Ammon's horn (tissue), 1 donor: ENCODE measurements at regions not wholly inside any gene's neighbourhood (a gene's known extent, or its start where the extent isn't known, plus 50 kb on each side); places are given as distances from the start of the nearest gene placed in this dataset.

Experiments used
- DNase-seq: peaks from one replicate; pipeline ENCODE4 v3.0.0-alpha.2; 2016; ENCODE audit warnings: low spot score

- DNase-seq = no peak
Measured at GRCh38 chr9:26163931-26164330, 485.7 kb upstream of the TUSC1 start.

- DNase-seq = no peak
Measured at GRCh38 chr9:26159575-26160392, 481.5 kb upstream of the TUSC1 start.

- no peak for DNase-seq
Measured at GRCh38 chr9:26158631-26159150, 480.4 kb upstream of the TUSC1 start.

- DNase-seq = no peak
Measured at GRCh38 chr9:26157411-26157810, 479.2 kb upstream of the TUSC1 start.

- DNase-seq = no peak
Measured at GRCh38 chr9:26152350-26152749, 474.1 kb upstream of the TUSC1 start.

GRCh38 chr9:26148128-26148527, 469.9 kb upstream of the TUSC1 start:
- DNase-seq = no peak

GRCh38 chr9:26145938-26146337, 467.7 kb upstream of the TUSC1 start:
- no peak for DNase-seq

- DNase-seq = no peak
Measured at GRCh38 chr9:26142631-26143030, 464.4 kb upstream of the TUSC1 start.

- DNase-seq = no peak
Measured at GRCh38 chr9:26142201-26142600, 464.0 kb upstream of the TUSC1 start.

- no peak for DNase-seq
Measured at GRCh38 chr9:26133537-26133936, 455.3 kb upstream of the TUSC1 start.

GRCh38 chr9:26132746-26133312, 454.6 kb upstream of the TUSC1 start:
- DNase-seq = no peak

- no peak for DNase-seq
Measured at GRCh38 chr9:26131886-26132285, 453.6 kb upstream of the TUSC1 start.

- no peak for DNase-seq
Measured at GRCh38 chr9:26129217-26129616, 451.0 kb upstream of the TUSC1 start.

GRCh38 chr9:26125693-26126092, 447.4 kb upstream of the TUSC1 start:
- no peak for DNase-seq

- DNase-seq = peak; percentile 13
Measured at GRCh38 chr9:26116085-26116484, 437.8 kb upstream of the TUSC1 start.

GRCh38 chr9:26112724-26113123, 434.5 kb upstream of the TUSC1 start:
- DNase-seq = no peak

GRCh38 chr9:26086396-26086795, 408.2 kb upstream of the TUSC1 start:
- no peak for DNase-seq

GRCh38 chr9:26081847-26082246, 403.6 kb upstream of the TUSC1 start:
- DNase-seq = no peak

- no peak for DNase-seq
Measured at GRCh38 chr9:26078706-26079105, 400.5 kb upstream of the TUSC1 start.

GRCh38 chr9:26077860-26078259, 399.6 kb upstream of the TUSC1 start:
- DNase-seq = no peak

- DNase-seq = no peak
Measured at GRCh38 chr9:26067608-26068007, 389.4 kb upstream of the TUSC1 start.

GRCh38 chr9:26066237-26066636, 388.0 kb upstream of the TUSC1 start:
- no peak for DNase-seq

- DNase-seq = no peak
Measured at GRCh38 chr9:26061948-26062575, 383.8 kb upstream of the TUSC1 start.
